Motor neuron (in vitro differentiated cells): ENCODE measurements at regions not wholly inside any gene's neighbourhood (a gene's known extent, or its start where the extent isn't known, plus 50 kb on each side); places are given as distances from the start of the nearest gene placed in this dataset.

Experiments
- ATAC-seq, 8 experiments: fragments of 200-7000 bp; cut with Tn5 transposase; replicated peaks in 6 of 8; 2 replicates each; pipeline ENCODE4 v1.8.0; 2021; ENCODE audit warnings: mild to moderate bottlenecking in 8 of 8, moderate library complexity in 8 of 8
- H3K27ac ChIP-seq, 2 donors: fragments of 250-450 bp; sonication (Bioruptor Pico); 2 replicates each; pipeline ENCODE4 v1.9.0; 2021; ENCODE audit warnings: antibody characterized with exemption in 2 of 2, mild to moderate bottlenecking in 2 of 2, moderate library complexity in 1 of 2
- H3K4me1 ChIP-seq, 2 donors: fragments of 250-450 bp; sonication (Bioruptor Pico); replicated peaks in 1 of 2; 2 replicates each; pipeline ENCODE4 v1.6.1; 2021; ENCODE audit warnings: antibody characterized with exemption in 2 of 2, mild to moderate bottlenecking in 2 of 2, moderate library complexity in 1 of 2
- H3K4me3 ChIP-seq, 5 donors: fragments of 250-450 bp; sonication (Bioruptor Pico); 2 replicates each; pipeline ENCODE4 v1.9.0; 2021; ENCODE audit warnings: antibody characterized with exemption in 5 of 5, mild to moderate bottlenecking in 5 of 5, moderate library complexity in 4 of 5
- WGBS, 10 experiments: fragments of 450-650 bp; shearing (Covaris generic); methylation state at CpG; one replicate each; pipeline ENCODE4 v1.0.0; 2022; 5-methylcytosine and 5-hydroxymethylcytosine counted together
- in situ Hi-C, 9 experiments: fragments of 400-800 bp; cut with MboI; loops; one replicate each; pipeline ENCODE4 v1.15.0; 2021; ENCODE audit warnings: low sequenced_read_pairs in 9 of 9, low pct_unique_long_range_greater_than_20kb in 2 of 9; ENCODE audit not compliant: unreplicated experiment in 9 of 9

DNA sequence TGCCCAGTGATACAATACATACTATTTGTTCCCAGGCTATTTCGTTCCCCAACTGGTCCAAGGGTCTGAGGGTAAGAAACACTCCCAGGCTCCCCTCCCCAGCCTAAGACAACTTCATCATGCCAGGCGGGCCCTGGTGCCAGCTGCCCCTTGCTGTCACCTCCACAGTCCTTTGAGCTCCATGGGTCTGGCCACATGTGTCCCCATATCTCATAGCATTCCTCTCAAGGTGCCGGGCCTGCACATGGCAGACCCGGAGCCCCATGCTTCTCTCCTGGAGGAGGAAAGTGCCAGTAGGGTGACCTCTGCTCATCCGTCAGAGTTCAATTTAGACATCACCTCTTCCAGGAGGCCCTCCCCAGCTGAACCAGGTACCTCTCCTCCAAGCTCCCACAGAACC is 120.5 kb downstream of the C5orf15 start:
- Histone ChIP-seq H3K4me3 (no peak overlapping the region), H3K4me1 (peaks cover 2 to 3% of the 10 kb centered on the region in 2 donors), H3K27ac (no peak overlapping the region)
- ATAC-seq = no peak
- WGBS, 10 experiments = 70 to 86% (median 83%) methylated on average over 1 to 2 of the region's 5 CpGs; no CpG with 5 or more reads in 7 of the 10 experiments
- in situ Hi-C loops = no loop called here

GRCh38 chr5:133847301-133847700 is 121.1 kb downstream of the C5orf15 start:
- H3K4me1 ChIP-seq = peaks cover 5% of the 10 kb centered on the region in 2 donors
- in situ Hi-C loops = no loop called here
- no peak for ATAC-seq
- no peak overlapping the region for H3K4me3 ChIP-seq
- no peak overlapping the region for H3K27ac ChIP-seq
- 32 to 100% (median 100%) methylated on average over 1 to 3 of the region's 6 CpGs; no CpG with 5 or more reads in 6 of the 10 experiments for WGBS, 10 experiments

DNA sequence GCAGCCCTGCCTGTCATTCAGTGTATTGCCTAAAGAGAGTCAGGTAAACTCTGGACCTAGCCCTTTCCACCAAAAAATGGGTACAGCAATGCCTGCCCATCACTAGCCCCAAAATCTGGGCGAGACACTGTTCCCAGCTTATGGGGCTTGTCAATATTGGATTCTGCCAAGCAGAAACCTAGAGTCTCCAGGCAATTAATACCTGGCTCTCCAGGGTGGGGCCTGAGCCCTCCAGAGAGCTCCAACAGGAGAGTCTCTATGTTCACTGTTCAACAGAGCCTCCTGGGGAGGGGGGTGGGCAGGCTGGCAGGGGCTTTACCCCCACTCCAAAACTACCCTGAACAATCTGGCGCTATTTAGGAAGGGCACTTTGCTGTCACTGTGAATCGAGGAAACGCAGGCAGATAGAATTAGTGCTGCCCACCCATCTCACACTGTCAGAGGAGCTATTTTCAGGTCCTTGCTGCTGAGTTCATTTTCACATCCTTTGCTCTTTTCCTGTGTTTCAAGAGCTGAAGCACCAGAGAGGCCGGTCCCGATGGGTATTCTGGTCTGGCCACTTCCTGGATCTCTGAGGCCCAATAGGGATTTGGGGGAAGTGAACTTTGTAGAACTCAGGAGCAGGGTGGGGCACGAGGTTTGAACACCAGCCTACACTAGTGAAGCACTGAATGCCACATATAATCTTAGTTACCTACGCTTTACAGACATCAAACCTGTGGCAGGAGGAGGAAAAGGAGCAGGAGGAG is 121.8 kb downstream of the C5orf15 start:
- WGBS, 10 experiments = 20 to 90% (median 58%) methylated on average over 1 to 4 of the region's 8 CpGs; no CpG with 5 or more reads in 2 of the 10 experiments
- H3K4me1 ChIP-seq = peaks cover 5% of the 10 kb centered on the region in 2 donors
- no peak for ATAC-seq
- in situ Hi-C loops = no loop called here
- H3K27ac ChIP-seq = no peak overlapping the region
- no peak overlapping the region for H3K4me3 ChIP-seq

DNA sequence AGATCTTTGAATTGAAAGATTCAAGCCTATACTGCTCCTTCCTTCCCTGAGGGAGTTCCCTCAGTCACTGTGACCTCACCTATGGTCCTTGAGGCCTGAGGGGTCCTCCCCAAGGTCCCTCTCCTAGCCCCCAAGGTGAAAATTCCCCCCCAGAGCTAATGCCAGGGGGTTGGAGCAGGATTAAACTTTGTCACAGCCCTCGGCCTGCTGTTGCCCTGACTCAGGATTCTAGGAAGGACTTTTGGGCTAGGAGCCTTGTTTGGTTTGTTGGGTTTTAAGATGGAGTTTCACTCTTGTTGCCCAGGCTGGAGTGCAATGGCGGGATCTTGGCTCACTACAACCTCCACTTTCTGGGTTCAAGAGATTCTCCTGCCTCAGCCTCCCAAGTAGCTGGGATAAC is 123.2 kb downstream of the C5orf15 start:
- Histone ChIP-seq H3K4me3 (no peak overlapping the region), H3K27ac (no peak overlapping the region), H3K4me1 (peaks cover 9 to 11% of the 10 kb centered on the region in 2 donors)
- in situ Hi-C loops = no loop called here
- 20% methylated on average over 1 of the region's 2 CpGs; no CpG with 5 or more reads in 9 of the 10 experiments for WGBS, 10 experiments
- ATAC-seq = no peak

- Histone ChIP-seq H3K4me3 (no peak overlapping the region), H3K4me1 (peaks cover 12 to 15% of the 10 kb centered on the region in 2 donors), H3K27ac (no peak overlapping the region)
- WGBS, 10 experiments = 50 to 100% (median 75%) methylated on average over 1 to 5 of the region's 8 CpGs; no CpG with 5 or more reads in 3 of the 10 experiments
- in situ Hi-C loops = no loop called here
- ATAC-seq = no peak
These were observed 123.6 kb downstream of the C5orf15 start for GRCh38 chr5:133844836-133845235.

GRCh38 chr5:133843911-133844310 is 124.5 kb downstream of the C5orf15 start:
- peak in 2 of 8 experiments; percentile 75 to 95 for ATAC-seq
- 0 to 100% (median 85%) methylated on average over 1 to 3 of the region's 4 CpGs; no CpG with 5 or more reads in 6 of the 10 experiments for WGBS, 10 experiments
- in situ Hi-C loops = no loop called here
- Histone ChIP-seq H3K27ac (no peak overlapping the region), H3K4me3 (no peak overlapping the region), H3K4me1 (peaks cover 14 to 19% of the 10 kb centered on the region in 2 donors)

GRCh38 chr5:133842846-133843611 is 125.4 kb downstream of the C5orf15 start:
- Histone ChIP-seq H3K27ac (no peak overlapping the region), H3K4me3 (no peak overlapping the region), H3K4me1 (peaks cover 14 to 19% of the 10 kb centered on the region in 2 donors)
- in situ Hi-C loops = no loop called here
- 47 to 92% (median 64%) methylated on average over 2 to 8 of the region's 11 CpGs; no CpG with 5 or more reads in 2 of the 10 experiments for WGBS, 10 experiments
- peak in 3 of 8 experiments; percentile 53 to 70 (median 63) for ATAC-seq

DNA sequence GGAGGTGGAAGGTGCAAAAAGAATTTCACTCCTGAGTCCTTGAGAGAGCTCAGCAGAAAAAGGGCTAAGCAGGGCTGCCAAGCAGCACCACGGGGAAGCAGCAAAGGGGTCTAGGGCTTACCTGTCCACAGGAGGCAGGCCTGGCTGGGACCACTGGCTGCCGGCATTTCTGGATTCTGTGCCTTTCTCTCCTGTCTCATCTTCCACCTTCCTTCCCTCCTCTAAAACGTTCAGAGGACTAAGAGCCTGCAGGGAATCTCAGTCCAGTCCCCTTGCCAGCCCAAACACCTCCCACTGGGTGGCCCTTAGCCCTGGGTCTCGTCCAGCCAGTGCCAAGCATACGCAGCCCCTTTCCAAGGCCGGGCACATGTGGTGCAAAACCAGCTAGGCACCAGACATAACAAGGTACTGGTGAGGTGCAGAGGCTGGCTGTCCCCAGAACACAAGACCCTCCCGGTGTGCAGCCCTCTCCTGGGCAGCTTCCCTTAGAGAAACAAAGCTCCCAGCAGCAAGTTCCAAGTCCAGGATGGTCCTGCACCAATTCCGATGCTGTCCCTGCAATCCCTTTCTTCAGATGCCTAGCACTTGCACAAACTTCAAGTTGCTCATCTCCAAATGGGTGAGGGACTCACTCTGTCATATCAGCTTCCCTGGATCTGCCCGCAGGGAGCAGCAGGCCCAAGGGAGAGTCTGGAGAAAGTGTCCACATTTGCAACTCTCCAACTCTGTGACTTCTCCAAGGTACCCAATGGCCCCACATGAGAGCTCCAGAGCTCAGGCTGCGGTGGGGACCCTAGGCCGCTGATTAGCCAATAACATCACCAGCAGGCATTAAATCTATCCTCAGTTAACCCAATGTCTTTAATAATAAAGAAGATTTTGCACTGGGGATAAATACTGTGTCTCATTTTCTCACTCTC is 126.3 kb downstream of the C5orf15 start:
- no peak for ATAC-seq
- peaks cover 14 to 19% of the 10 kb centered on the region in 2 donors for H3K4me1 ChIP-seq
- in situ Hi-C loops = no loop called here
- no peak overlapping the region for H3K4me3 ChIP-seq
- no peak overlapping the region for H3K27ac ChIP-seq
- WGBS, 10 experiments = 6 to 100% (median 43%) methylated on average over 1 to 5 of the region's 11 CpGs; no CpG with 5 or more reads in 3 of the 10 experiments

DNA sequence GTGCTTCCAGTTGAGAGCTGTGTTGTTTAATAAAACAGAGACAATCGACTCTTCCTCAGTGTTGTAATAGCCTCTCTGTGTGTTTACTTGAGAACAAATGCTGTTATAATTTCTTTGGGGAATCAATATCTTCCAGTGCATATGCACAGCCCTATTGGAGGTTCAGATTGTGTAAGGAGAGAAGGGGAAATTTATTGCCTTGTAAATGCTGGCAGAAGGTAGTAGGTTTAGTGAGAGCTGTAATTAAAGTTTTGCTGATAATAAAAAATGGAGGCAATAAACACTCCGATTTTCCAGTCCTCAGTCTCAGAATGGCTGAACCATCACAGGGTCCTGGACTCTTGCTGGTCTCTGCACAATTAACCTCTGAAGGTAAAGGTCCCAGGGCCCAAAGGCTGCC is 128.3 kb downstream of the C5orf15 start:
- H3K4me1 ChIP-seq = peaks cover 14 to 19% of the 10 kb centered on the region in 2 donors
- peak in 5 of 8 experiments; percentile 22 to 81 (median 45) for ATAC-seq
- in situ Hi-C loops = no loop called here
- no peak overlapping the region for H3K27ac ChIP-seq
- 0 to 54% (median 21%) methylated on average over 1 to 2 of the region's 2 CpGs; no CpG with 5 or more reads in 6 of the 10 experiments for WGBS, 10 experiments
- H3K4me3 ChIP-seq = no peak overlapping the region

DNA sequence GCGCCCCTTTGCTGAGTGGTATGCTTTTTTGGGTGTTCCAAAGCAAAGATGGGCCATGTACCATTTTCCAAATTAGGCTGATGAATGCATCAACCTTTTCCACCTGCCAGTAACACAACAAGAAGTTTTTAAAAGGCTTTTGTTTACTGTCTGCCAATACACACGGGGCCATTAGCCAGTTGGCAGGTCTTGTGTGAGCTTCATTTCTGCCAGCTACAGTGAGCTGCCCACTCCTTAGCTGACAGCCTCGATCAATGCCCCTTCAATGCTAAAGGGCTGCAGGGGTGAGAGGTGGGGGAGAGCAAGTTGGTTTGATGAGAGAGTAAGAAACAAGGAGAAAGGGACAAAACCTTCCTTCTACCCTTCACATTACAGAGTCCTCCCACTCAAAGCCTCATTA is 128.7 kb downstream of the C5orf15 start:
- 0 to 100% (median 63%) methylated on average over 1 to 2 of the region's 3 CpGs; no CpG with 5 or more reads in 5 of the 10 experiments for WGBS, 10 experiments
- Histone ChIP-seq H3K4me3 (no peak overlapping the region), H3K27ac (no peak overlapping the region), H3K4me1 (peaks cover 14 to 19% of the 10 kb centered on the region in 2 donors)
- ATAC-seq = no peak
- in situ Hi-C loops = no loop called here

DNA sequence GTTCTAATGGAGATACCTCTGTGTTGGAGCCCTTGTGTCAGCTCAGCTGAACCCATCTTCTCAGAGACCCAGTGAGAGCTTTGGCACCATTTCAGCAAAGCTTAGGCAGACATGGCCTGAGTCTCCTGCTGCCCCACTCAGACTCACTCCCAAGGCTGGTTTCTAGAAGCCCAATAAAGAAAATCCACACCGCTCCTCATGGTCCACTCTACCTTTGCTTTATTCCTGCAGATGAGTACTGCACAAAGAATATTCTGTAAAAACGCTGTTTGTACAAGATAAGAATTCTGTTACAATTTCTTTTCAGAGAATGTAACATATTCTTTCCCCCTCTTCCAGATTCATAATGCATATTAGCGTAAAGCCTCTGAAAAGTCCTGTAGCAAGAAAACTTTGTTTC is 129.3 kb downstream of the C5orf15 start:
- Histone ChIP-seq H3K4me1 (peaks cover 14 to 19% of the 10 kb centered on the region in 2 donors), H3K27ac (no peak overlapping the region), H3K4me3 (no peak overlapping the region)
- no peak for ATAC-seq
- in situ Hi-C loops = no loop called here
- 0 to 100% (median 67%) methylated on average over 1 to 3 of the region's 3 CpGs; no CpG with 5 or more reads in 1 of the 10 experiments for WGBS, 10 experiments

DNA sequence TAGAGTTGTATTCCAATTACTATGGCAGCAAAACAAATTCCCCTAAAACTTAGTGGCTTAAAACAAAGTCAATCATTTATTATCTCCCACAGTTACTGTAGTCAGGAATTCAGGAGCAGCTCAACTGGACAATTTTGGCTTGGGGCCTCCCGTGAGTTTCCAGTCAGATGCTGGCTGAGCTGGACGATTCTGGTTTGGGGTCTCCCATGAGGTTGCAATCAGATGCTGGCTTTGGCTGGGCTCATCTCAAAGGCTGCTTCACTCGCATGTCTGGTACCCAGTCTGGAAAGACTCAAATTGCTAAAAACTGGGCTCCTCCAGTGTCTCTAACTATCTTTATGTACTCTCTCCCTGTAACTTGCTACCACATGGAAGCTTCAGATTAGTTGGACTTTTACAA is 130.1 kb downstream of the C5orf15 start:
- ATAC-seq = no peak
- H3K4me3 ChIP-seq = no peak overlapping the region
- in situ Hi-C loops = no loop called here
- no peak overlapping the region for H3K27ac ChIP-seq
- H3K4me1 ChIP-seq = peaks cover 14 to 19% of the 10 kb centered on the region in 2 donors
- WGBS, 10 experiments = 10 to 90% (median 75%) methylated on average over 1 to 3 of the region's 3 CpGs; no CpG with 5 or more reads in 3 of the 10 experiments
